ENCODE measurements at regions not wholly inside any gene's neighbourhood (a gene's known extent, or its start where the extent isn't known, plus 50 kb on each side); places are given as distances from the start of the nearest gene placed in this dataset.

DNA sequence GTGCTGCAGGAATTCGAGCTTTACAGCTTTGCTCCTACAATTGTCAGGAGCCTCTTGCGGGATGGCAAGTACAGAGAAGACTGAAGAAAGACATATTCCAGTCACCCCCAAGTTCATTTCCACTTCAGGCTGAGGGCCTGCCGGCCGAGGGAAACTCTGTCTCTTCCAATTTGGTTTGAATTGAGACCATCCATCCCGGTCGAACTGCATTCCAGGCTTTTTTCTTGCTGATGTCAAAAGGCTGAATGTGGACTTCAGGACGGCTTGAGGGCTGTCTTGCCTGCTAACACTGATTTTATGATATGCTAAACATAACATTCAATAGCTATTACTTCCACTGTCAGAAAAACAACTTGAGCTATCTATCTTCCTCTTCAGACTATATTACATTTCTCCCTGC, 79.8 kb upstream of the PLXNA2 start:
- no peak for TF ChIP-seq POLR2AphosphoS5 (IDR thresholded peaks at IDR 0.05; ENCODE audit: low read depth, low read length)
- no peak for TF ChIP-seq FOXP2 (optimal IDR thresholded peaks at IDR 0.05; ENCODE audit: borderline replicate concordance, extremely low read depth, extremely low read length, insufficient read depth)
- TF ChIP-seq SIN3A (IDR thresholded peaks at IDR 0.05; ENCODE audit: borderline replicate concordance, insufficient read depth, low read length) = no peak
- TF ChIP-seq, protein P1, sequence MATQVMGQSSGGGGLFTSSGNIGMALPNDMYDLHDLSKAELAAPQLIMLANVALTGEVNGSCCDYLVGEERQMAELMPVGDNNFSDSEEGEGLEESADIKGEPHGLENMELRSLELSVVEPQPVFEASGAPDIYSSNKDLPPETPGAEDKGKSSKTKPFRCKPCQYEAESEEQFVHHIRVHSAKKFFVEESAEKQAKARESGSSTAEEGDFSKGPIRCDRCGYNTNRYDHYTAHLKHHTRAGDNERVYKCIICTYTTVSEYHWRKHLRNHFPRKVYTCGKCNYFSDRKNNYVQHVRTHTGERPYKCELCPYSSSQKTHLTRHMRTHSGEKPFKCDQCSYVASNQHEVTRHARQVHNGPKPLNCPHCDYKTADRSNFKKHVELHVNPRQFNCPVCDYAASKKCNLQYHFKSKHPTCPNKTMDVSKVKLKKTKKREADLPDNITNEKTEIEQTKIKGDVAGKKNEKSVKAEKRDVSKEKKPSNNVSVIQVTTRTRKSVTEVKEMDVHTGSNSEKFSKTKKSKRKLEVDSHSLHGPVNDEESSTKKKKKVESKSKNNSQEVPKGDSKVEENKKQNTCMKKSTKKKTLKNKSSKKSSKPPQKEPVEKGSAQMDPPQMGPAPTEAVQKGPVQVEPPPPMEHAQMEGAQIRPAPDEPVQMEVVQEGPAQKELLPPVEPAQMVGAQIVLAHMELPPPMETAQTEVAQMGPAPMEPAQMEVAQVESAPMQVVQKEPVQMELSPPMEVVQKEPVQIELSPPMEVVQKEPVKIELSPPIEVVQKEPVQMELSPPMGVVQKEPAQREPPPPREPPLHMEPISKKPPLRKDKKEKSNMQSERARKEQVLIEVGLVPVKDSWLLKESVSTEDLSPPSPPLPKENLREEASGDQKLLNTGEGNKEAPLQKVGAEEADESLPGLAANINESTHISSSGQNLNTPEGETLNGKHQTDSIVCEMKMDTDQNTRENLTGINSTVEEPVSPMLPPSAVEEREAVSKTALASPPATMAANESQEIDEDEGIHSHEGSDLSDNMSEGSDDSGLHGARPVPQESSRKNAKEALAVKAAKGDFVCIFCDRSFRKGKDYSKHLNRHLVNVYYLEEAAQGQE (IDR thresholded peaks at IDR 0.05; ENCODE audit: insufficient read depth in 1 of 2, low read depth in 2 of 2, low read length in 2 of 2) = no peak
- no peak for TF ChIP-seq TAF1 (IDR thresholded peaks at IDR 0.05; ENCODE audit: borderline replicate concordance, insufficient read depth, low read length)

DNA sequence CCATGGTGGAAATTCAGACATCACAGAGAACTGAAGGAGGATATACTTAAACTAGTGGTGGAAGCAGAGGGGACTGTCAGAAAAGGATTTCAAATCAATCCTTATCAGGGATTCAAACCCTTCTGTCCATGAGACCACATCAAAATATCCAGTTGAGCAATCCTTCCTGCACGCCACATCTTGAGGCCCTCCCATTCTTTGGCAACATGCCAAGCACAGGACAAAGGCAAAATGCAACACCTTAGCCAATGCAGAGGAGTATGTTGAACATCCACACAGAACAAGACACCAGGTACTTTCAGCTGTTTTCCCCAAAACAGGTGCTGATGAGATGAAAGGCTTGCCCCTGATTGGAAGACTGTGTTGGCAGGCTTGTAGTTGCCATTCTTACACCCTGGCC, 81.8 kb upstream of the PLXNA2 start:
- TF ChIP-seq POLR2AphosphoS5 (IDR thresholded peaks at IDR 0.05; ENCODE audit: low read depth, low read length) (no peak), TAF1 (IDR thresholded peaks at IDR 0.05; ENCODE audit: borderline replicate concordance, insufficient read depth, low read length) (no peak), FOXP2 (optimal IDR thresholded peaks at IDR 0.05; ENCODE audit: borderline replicate concordance, extremely low read depth, extremely low read length, insufficient read depth) (no peak), SIN3A (IDR thresholded peaks at IDR 0.05; ENCODE audit: borderline replicate concordance, insufficient read depth, low read length) (no peak)
- TF ChIP-seq, protein P1 (IDR thresholded peaks at IDR 0.05; ENCODE audit: insufficient read depth in 1 of 2, low read depth in 2 of 2, low read length in 2 of 2) = no peak

DNA sequence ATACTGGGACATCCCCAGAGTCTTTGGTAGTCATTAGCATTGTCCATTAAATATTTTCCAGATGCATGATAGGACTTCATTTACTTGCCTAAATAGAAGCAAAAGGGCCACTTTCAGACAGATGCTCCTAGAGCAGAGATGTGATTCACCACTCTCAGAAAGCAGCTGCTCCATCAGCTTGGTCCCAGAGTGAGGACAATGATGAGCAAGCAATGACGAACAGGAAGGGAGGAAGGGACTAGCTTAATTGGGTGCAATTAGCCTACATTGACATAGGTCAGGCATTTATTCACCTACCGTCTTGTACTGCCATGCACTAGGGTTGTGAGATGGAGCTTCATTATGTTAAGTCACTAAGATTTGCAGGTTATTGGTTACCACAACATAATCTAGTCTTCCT, 85.1 kb upstream of the PLXNA2 start:
- TF ChIP-seq SIN3A (IDR thresholded peaks at IDR 0.05; ENCODE audit: borderline replicate concordance, insufficient read depth, low read length) (no peak), POLR2AphosphoS5 (IDR thresholded peaks at IDR 0.05; ENCODE audit: low read depth, low read length) (no peak), TAF1 (IDR thresholded peaks at IDR 0.05; ENCODE audit: borderline replicate concordance, insufficient read depth, low read length) (no peak), FOXP2 (optimal IDR thresholded peaks at IDR 0.05; ENCODE audit: borderline replicate concordance, extremely low read depth, extremely low read length, insufficient read depth) (no peak)
- TF ChIP-seq, protein P1 (IDR thresholded peaks at IDR 0.05; ENCODE audit: insufficient read depth in 1 of 2, low read depth in 2 of 2, low read length in 2 of 2) = no peak; a peak in 1 of 4 replicates

DNA sequence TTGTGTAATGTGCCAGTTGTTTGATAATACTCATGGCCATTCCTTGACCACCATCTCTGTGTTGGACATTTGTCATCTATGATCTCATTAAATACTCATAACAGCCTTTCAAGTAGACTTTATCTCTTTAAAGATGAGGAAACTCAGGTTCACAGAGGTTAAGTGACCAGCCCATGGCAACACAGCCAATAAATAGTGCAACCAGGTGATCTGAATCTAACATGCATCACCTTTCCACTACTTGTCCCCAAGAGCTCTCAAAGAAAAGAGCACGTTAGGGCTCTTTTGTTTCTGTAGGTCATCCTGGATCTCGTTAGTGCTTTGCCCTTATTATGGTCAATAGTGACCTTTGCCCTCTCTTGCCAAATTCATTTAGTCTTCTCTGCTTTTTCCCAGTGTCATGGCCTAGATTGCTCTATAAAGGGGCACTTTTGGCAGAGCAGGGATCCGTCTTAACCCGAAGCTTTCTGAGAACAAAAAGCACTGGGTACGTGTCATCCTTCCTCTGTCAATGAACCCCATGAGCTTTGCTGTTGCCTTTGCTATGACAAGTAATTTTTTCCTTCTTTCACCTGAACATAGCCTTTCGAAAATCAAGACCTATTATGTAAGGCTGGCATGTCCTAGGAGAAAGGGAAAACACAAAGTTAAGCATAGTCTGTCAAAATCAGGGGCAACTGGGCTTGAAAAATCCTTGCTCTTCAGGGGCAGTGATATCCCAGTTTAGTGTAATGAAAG, 88.0 kb upstream of the PLXNA2 start:
- TF ChIP-seq SIN3A (IDR thresholded peaks at IDR 0.05; ENCODE audit: borderline replicate concordance, insufficient read depth, low read length) = no peak
- TF ChIP-seq POLR2AphosphoS5 (IDR thresholded peaks at IDR 0.05; ENCODE audit: low read depth, low read length) = no peak
- TF ChIP-seq, protein P1 (IDR thresholded peaks at IDR 0.05; ENCODE audit: insufficient read depth in 1 of 2, low read depth in 2 of 2, low read length in 2 of 2) = no peak
- no peak for TF ChIP-seq TAF1 (IDR thresholded peaks at IDR 0.05; ENCODE audit: borderline replicate concordance, insufficient read depth, low read length)
- TF ChIP-seq FOXP2 (optimal IDR thresholded peaks at IDR 0.05; ENCODE audit: borderline replicate concordance, extremely low read depth, extremely low read length, insufficient read depth) = no peak

Data from PFSK-1 (cell line).